ENCODE measurements at regions not wholly inside any gene's neighbourhood (a gene's known extent, or its start where the extent isn't known, plus 50 kb on each side); places are given as distances from the start of the nearest gene placed in this dataset.

DNA sequence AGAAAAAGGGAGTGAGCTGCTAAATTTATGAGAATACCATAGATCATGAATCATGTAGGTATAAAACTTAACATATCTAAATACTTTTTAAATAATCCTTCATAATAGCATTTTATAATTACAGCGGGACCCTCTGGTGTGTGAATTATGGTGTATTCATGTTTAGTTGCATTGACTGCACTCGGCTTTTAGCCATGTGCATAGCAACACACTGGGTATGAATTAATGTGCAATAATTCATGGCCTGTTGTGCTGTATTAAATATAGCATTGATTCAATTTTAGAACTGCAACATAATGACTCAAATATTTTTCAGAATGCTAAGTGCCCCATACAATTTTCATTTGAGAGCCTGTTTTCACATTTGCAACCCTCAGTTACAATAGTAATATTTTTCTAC is 249.6 kb upstream of the G2E3 start:
- no peak overlapping the region for H3K9ac ChIP-seq
- no peak overlapping the region for H3K27ac ChIP-seq
- TF ChIP-seq, protein P1, sequence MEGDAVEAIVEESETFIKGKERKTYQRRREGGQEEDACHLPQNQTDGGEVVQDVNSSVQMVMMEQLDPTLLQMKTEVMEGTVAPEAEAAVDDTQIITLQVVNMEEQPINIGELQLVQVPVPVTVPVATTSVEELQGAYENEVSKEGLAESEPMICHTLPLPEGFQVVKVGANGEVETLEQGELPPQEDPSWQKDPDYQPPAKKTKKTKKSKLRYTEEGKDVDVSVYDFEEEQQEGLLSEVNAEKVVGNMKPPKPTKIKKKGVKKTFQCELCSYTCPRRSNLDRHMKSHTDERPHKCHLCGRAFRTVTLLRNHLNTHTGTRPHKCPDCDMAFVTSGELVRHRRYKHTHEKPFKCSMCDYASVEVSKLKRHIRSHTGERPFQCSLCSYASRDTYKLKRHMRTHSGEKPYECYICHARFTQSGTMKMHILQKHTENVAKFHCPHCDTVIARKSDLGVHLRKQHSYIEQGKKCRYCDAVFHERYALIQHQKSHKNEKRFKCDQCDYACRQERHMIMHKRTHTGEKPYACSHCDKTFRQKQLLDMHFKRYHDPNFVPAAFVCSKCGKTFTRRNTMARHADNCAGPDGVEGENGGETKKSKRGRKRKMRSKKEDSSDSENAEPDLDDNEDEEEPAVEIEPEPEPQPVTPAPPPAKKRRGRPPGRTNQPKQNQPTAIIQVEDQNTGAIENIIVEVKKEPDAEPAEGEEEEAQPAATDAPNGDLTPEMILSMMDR (conservative IDR thresholded peaks at IDR 0.05; ENCODE audit: low read depth, low read length): no peak
- H3K4me2 ChIP-seq: no peak overlapping the region
- no peak overlapping the region for H2AFZ ChIP-seq (ENCODE audit: low read depth)
- no peaks in the 10 kb centered on the region for H3K36me3 ChIP-seq (ENCODE audit: insufficient read depth)
- no peaks in the 10 kb centered on the region for H3K4me1 ChIP-seq (ENCODE audit: low read depth, poor library complexity, severe bottlenecking)
- no peaks in the 10 kb centered on the region for H4K20me1 ChIP-seq (ENCODE audit: insufficient read depth)
- no peak overlapping the region for H3K4me3 ChIP-seq (IDR thresholded peaks at IDR 0.05; ENCODE audit: insufficient read depth, low read depth, low read length)
- no peaks in the 10 kb centered on the region for H3K79me2 ChIP-seq (ENCODE audit: insufficient read depth, low read depth)
- H3K27me3 ChIP-seq (ENCODE audit: insufficient read depth, low read depth): no peaks in the 10 kb centered on the region

DNA sequence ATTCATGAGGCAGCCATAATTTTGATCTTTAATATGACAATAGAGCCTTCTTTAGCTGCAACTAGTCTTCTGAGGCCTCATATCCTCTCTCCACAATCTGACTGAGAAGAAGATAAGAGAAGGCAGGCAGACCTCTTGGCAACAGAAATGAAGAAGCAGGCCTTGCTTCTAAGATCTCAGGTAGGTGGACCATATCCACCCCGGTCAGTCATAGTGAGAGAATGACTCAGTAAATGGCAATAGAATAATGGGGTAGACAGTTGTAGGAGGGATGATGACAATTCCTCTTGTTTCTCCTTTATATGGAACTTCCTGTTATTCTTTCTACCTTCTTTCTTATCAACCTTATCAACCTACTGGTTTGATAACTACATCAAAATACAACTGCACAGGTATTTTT is 246.7 kb upstream of the G2E3 start:
- Histone ChIP-seq H3K4me3 (IDR thresholded peaks at IDR 0.05; ENCODE audit: insufficient read depth, low read depth, low read length) (no peak overlapping the region), H4K20me1 (ENCODE audit: insufficient read depth) (no peaks in the 10 kb centered on the region), H3K79me2 (ENCODE audit: insufficient read depth, low read depth) (no peaks in the 10 kb centered on the region), H3K27me3 (ENCODE audit: insufficient read depth, low read depth) (no peaks in the 10 kb centered on the region), H3K4me1 (ENCODE audit: low read depth, poor library complexity, severe bottlenecking) (no peaks in the 10 kb centered on the region), H3K9ac (no peak overlapping the region), H2AFZ (ENCODE audit: low read depth) (no peak overlapping the region), H3K36me3 (ENCODE audit: insufficient read depth) (no peaks in the 10 kb centered on the region), H3K4me2 (no peak overlapping the region), H3K27ac (no peak overlapping the region)
- TF ChIP-seq, protein P1 (conservative IDR thresholded peaks at IDR 0.05; ENCODE audit: low read depth, low read length): no peak

DNA sequence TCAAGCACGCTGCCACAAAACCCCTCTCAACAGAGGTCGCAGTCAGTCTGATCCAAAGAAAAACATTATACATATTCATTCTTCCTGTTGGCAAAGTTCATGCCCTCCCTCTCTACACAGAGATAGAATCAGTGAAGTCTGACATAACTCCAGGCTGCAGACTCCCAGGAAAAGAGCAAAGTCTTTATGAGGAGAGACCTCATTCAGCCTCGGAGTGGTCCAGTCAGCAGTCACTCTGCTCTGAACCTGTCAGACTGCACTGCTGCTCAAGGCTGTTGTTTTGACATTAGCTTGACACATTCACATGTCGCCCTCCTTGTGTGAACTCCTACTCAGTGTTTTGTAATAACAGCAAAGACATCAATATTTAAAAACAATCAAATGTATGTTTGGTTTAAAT is 241.2 kb upstream of the G2E3 start:
- TF ChIP-seq, protein P1 (conservative IDR thresholded peaks at IDR 0.05; ENCODE audit: low read depth, low read length): no peak
- Histone ChIP-seq H3K4me3 (IDR thresholded peaks at IDR 0.05; ENCODE audit: insufficient read depth, low read depth, low read length) (no peak overlapping the region), H3K4me2 (no peak overlapping the region), H3K36me3 (ENCODE audit: insufficient read depth) (no peaks in the 10 kb centered on the region), H3K79me2 (ENCODE audit: insufficient read depth, low read depth) (no peaks in the 10 kb centered on the region), H4K20me1 (ENCODE audit: insufficient read depth) (no peaks in the 10 kb centered on the region), H3K27ac (no peak overlapping the region), H3K4me1 (ENCODE audit: low read depth, poor library complexity, severe bottlenecking) (no peaks in the 10 kb centered on the region), H3K27me3 (ENCODE audit: insufficient read depth, low read depth) (no peaks in the 10 kb centered on the region), H2AFZ (ENCODE audit: low read depth) (no peak overlapping the region), H3K9ac (no peak overlapping the region)

DNA sequence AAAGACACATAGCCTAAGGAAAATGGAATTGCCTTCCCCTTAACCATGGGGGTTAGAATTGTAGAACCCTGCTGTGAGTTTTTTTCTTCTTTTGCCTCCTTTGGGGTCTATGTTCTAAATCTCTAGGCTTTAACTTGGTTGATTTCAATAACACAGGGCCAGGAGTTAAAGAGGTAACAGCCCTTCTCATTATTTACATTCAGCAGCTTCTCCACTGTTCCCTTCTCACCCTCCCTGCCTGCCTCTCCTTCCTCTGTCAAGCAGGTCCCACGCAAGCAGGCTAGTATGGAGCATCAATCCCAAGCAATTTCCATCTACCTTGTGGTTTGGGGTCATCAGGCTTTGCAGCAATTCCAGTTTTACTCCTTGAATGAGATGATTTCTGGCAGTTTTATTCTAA is 236.1 kb upstream of the G2E3 start:
- Histone ChIP-seq H3K27me3 (ENCODE audit: insufficient read depth, low read depth) (no peaks in the 10 kb centered on the region), H3K9ac (no peak overlapping the region), H3K4me3 (IDR thresholded peaks at IDR 0.05; ENCODE audit: insufficient read depth, low read depth, low read length) (no peak overlapping the region), H4K20me1 (ENCODE audit: insufficient read depth) (no peaks in the 10 kb centered on the region), H3K36me3 (ENCODE audit: insufficient read depth) (no peaks in the 10 kb centered on the region), H3K79me2 (ENCODE audit: insufficient read depth, low read depth) (no peaks in the 10 kb centered on the region), H3K4me1 (ENCODE audit: low read depth, poor library complexity, severe bottlenecking) (no peaks in the 10 kb centered on the region), H2AFZ (ENCODE audit: low read depth) (no peak overlapping the region), H3K27ac (no peak overlapping the region), H3K4me2 (no peak overlapping the region)
- TF ChIP-seq, protein P1 (conservative IDR thresholded peaks at IDR 0.05; ENCODE audit: low read depth, low read length): no peak

DNA sequence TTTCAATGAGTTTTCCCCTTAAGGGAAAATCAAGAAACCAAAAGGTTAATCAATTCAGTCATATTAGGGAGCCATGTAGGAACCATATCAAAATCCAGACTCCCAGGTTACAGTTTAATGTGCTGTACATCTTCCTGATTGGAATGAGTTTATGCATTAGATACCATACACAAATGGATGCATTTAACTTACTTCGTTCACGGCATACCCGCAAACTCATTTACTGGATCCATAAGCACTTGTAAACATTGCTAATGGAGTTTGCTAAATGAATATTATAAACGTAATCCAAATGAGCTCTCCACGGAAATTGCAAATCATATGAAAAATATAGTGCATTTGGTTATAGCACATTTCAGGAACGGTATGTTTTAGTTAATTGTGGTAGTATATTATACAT is 228.9 kb upstream of the G2E3 start:
- Histone ChIP-seq H3K27me3 (ENCODE audit: insufficient read depth, low read depth) (no peaks in the 10 kb centered on the region), H3K36me3 (ENCODE audit: insufficient read depth) (no peaks in the 10 kb centered on the region), H3K79me2 (ENCODE audit: insufficient read depth, low read depth) (no peaks in the 10 kb centered on the region), H3K4me1 (ENCODE audit: low read depth, poor library complexity, severe bottlenecking) (no peaks in the 10 kb centered on the region), H3K9ac (no peak overlapping the region), H3K27ac (no peak overlapping the region), H3K4me2 (no peak overlapping the region), H4K20me1 (ENCODE audit: insufficient read depth) (no peaks in the 10 kb centered on the region), H3K4me3 (IDR thresholded peaks at IDR 0.05; ENCODE audit: insufficient read depth, low read depth, low read length) (no peak overlapping the region), H2AFZ (ENCODE audit: low read depth) (no peak overlapping the region)
- TF ChIP-seq, protein P1 (conservative IDR thresholded peaks at IDR 0.05; ENCODE audit: low read depth, low read length): no peak

All from KMS-11 (cell line).